Esophagus (tissue), 2 donors: ENCODE measurements at regions not wholly inside any gene's neighbourhood (a gene's known extent, or its start where the extent isn't known, plus 50 kb on each side); places are given as distances from the start of the nearest gene placed in this dataset.
"Not testable (repeated sequence)": the region's sequence is repeated elsewhere in the genome, so short reads cannot be mapped to it uniquely, and the experiment has no call there.

Source experiments
- H3K27ac ChIP-seq, 2 donors: one replicate each; pipeline ENCODE4 v1.5.1; 2013; ENCODE audit warnings: low read depth in 2 of 2, mild to moderate bottlenecking in 2 of 2, inconsistent platforms in 1 of 2, low read length in 1 of 2, moderate library complexity in 1 of 2
- H3K27me3 ChIP-seq, 2 donors: one replicate each; pipeline ENCODE4 v1.6.1; 2013; ENCODE audit warnings: low read length in 2 of 2, control low read depth in 1 of 2, mild to moderate bottlenecking in 1 of 2; ENCODE audit not compliant: insufficient read depth in 2 of 2, control insufficient read depth in 1 of 2
- H3K36me3 ChIP-seq, 2 donors: one replicate each; pipeline ENCODE4 v1.6.1; 2013; ENCODE audit warnings: low read length in 1 of 2; ENCODE audit not compliant: control insufficient read depth in 2 of 2, insufficient read depth in 2 of 2
- H3K4me1 ChIP-seq, 2 donors: one replicate each; pipeline ENCODE4 v1.6.1; 2013; ENCODE audit warnings: low read length in 1 of 2; ENCODE audit not compliant: control insufficient read depth in 2 of 2, insufficient read depth in 2 of 2
- H3K4me3 ChIP-seq, 2 donors: one replicate each; pipeline ENCODE4 v1.5.1; 2013; ENCODE audit warnings: low read length in 2 of 2, mild to moderate bottlenecking in 2 of 2, low read depth in 1 of 2, moderate library complexity in 1 of 2
- H3K9me3 ChIP-seq, 2 donors: one replicate each; pipeline ENCODE4 v1.6.1; 2013; ENCODE audit warnings: mild to moderate bottlenecking in 2 of 2, low read depth in 1 of 2, low read length in 1 of 2, moderate library complexity in 1 of 2; ENCODE audit not compliant: control insufficient read depth in 2 of 2, insufficient read depth in 1 of 2
- WGBS, 2 donors: extraction: QIAGEN DNeasy Blood & Tissue Kit; methylation state at CpG; one replicate each; pipeline ENCODE4 v1.1.7; 2013; 5-methylcytosine and 5-hydroxymethylcytosine counted together
- donor health status: healthy with polysubstance abuse.
- donor health status: Bipolar disorder and iron deficiency.

DNA sequence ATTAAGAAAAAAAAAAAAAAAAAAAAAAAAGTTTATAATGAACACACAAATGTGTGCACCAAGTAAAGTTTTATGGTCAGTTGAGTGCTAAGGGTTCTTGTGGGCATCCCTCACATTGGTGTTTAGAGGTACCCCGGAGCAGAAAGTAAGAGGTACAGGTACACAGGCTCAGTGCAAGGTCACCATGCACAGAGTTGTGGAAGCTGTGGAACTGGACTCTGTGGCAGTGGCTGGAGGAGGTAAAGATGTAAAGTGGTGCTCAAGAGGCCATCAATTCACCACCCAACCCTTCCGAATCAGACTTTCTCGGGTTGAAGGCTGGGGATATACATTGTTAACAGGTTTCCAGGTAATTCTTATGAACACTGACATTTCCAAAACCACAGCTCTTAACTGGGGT, 83.6 kb upstream of the FOXN2 start:
- 97 to 99% methylated on average over 3 of the region's 3 CpGs for WGBS, 2 donors
- Histone ChIP-seq H3K4me3 (no peak overlapping the region), H3K27ac (no peak overlapping the region), H3K9me3 (no peaks in the 10 kb centered on the region), H3K27me3 (no peaks in the 10 kb centered on the region), H3K4me1 (no peaks in the 10 kb centered on the region), H3K36me3 (no peaks in the 10 kb centered on the region)

DNA sequence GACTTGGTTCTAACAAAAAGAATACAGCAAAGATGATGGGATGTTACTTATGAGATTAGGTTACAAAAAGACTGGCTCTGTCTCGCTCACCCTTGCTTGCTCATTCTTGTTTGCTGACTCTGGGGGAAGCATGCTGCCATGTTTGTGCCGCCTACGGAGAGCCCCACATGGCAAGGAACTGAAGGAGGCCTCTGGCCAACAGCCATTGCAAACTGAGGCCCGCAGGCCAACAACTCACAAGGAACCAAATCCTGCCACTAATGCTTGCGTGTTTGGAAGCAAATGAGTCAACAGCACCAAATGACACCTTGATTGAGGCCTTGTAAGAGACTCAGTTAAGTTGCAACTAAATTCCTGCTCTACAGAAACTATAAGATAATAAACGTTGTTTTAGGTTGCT, 82.1 kb upstream of the FOXN2 start:
- Histone ChIP-seq H3K36me3 (no peaks in the 10 kb centered on the region), H3K4me3 (no peak overlapping the region), H3K4me1 (no peaks in the 10 kb centered on the region), H3K27ac (no peak overlapping the region), H3K27me3 (no peaks in the 10 kb centered on the region), H3K9me3 (no peaks in the 10 kb centered on the region)
- WGBS, 2 donors = 67 to 69% methylated on average over 6 of the region's 6 CpGs

DNA sequence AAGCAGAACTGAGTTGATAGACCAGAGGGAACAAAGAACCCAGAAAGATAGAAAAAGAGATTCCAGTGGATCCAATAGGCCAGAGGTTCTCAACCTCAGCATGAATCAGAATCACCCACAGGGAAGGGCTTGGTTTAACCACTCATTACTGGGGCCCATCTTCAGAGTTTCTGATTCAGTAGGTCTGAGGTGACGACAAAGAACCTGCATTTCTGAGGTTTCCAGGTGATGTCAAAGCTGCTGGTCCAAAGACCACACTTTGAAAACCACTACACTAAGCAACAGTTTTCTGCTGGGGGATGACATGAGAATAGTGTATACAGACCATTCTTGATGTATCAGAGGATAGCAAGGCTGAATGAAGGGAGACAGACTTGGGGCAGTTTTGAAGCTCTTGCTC, 81.5 kb upstream of the FOXN2 start:
- 87 to 88% methylated on average over 1 of the region's 1 CpG for whole genome bisulfite sequencing, 2 donors
- Histone ChIP-seq H3K9me3 (no peaks in the 10 kb centered on the region), H3K4me1 (no peaks in the 10 kb centered on the region), H3K27me3 (no peaks in the 10 kb centered on the region), H3K27ac (no peak overlapping the region), H3K36me3 (no peaks in the 10 kb centered on the region), H3K4me3 (no peak overlapping the region)

DNA sequence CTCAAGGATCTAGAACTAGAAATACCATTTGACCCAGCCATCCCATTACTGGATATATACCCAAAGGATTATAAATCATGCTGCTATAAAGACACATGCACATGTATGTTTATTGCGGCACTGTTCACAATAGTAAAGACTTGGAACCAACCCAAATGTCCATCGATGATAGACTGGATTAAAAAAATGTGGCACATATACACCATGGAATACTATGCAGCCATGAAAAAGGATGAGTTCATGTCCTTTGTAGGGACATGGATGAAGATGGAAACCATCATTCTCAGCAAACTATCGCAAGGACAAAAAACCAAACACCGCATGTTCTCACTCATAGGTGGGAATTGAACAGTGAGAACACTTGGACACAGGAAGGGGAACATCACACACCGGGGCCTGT, 80.7 kb upstream of the FOXN2 start:
- WGBS, 2 donors = 71 to 87% methylated on average over 5 of the region's 5 CpGs
- not testable (repeated sequence) for H3K27ac ChIP-seq, H3K4me1 ChIP-seq, H3K36me3 ChIP-seq, H3K27me3 ChIP-seq, H3K4me3 ChIP-seq, H3K9me3 ChIP-seq

DNA sequence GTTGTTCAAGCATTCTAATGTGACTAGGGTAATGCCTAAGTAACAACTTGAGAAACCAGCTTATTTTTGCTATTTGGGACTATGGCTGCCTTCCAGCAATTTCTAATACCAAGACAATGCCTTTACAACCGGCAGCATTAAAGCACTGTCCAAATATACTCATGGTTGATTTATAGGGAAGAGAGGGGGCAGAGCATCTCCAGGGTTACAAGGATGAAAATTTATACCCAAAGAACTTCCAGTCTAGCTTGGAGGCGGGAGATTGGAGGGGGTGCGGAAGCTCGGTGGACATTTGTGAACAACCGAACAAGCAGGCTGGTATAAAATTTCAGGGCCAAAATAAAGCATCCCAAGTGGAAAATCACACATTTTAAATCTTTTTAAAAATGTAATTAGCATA, 79.4 kb upstream of the FOXN2 start:
- Histone ChIP-seq H3K27ac (no peak overlapping the region), H3K4me3 (no peak overlapping the region), H3K4me1 (no peaks in the 10 kb centered on the region), H3K9me3 (no peaks in the 10 kb centered on the region), H3K36me3 (no peaks in the 10 kb centered on the region), H3K27me3 (no peaks in the 10 kb centered on the region)
- 64 to 78% methylated on average over 5 of the region's 5 CpGs for WGBS, 2 donors

DNA sequence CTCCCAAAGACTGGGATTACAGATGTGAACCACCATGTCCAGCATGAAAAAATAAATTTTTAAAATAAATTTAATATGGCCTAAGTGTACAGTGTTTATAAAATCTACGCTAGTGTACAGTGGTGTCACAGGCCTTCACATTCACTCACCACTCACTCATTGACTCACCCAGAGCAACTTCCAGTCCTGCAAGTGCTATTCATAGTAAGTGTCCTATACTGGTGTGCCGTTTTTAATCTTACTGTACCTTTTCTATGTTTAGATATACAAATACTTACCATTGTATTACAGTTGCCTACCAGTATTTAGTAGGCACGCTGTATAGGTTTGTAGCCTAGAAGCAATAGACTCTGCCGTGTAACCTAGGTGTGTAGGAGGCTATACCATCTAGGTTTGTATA, 76.1 kb upstream of the FOXN2 start:
- H3K27me3 ChIP-seq = no peaks in the 10 kb centered on the region
- WGBS, 2 donors = 82 to 94% methylated on average over 4 of the region's 4 CpGs
- H3K4me1 ChIP-seq = no peaks in the 10 kb centered on the region
- no peak overlapping the region for H3K4me3 ChIP-seq
- H3K27ac ChIP-seq = no peak overlapping the region
- no peaks in the 10 kb centered on the region for H3K36me3 ChIP-seq
- no peaks in the 10 kb centered on the region for H3K9me3 ChIP-seq

DNA sequence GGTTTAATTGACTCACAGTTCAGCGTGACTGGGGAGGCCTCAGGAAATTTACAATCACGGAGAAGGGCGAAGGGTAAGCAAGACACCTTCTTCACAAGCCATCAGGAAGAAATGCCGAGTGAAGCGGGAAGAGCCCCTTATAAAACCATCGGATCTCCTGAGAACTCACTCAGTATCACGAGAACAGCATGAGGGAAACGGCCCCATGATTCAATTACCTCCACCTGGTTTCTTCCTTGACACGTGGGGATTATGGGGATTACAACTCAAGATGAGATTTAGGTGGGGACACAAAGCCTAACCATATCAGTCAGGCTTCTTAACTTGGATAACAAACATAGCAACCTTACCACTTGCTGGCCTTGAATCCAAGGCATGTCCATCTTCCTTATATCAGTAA, 73.6 kb upstream of the FOXN2 start:
- Histone ChIP-seq H3K9me3 (no peaks in the 10 kb centered on the region), H3K4me1 (no peaks in the 10 kb centered on the region), H3K27me3 (no peaks in the 10 kb centered on the region), H3K4me3 (no peak overlapping the region), H3K36me3 (no peaks in the 10 kb centered on the region), H3K27ac (no peak overlapping the region)
- WGBS, 2 donors = 90% methylated on average over 9 of the region's 9 CpGs

DNA sequence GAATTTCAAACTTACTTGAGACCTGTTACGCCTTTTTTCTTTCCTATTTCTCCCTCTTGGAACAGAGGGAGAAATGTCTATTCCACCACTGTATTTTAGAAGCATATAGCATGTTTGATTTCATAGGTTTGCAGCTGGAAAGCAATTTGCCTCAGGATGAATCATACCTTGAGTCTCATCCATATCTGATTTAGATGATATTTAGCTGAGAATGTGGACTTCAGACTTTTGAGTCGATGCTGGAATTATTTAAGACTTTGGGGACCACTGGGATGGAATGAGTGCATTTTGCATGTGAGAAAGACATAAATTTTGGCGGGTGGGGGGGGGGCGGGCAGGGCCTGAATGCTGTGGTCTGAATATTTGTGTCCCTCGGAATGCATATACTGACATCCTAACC, 67.3 kb upstream of the FOXN2 start:
- Histone ChIP-seq H3K27me3 (no peaks in the 10 kb centered on the region), H3K27ac (no peak overlapping the region), H3K9me3 (no peaks in the 10 kb centered on the region), H3K4me3 (no peak overlapping the region), H3K4me1 (no peaks in the 10 kb centered on the region), H3K36me3 (no peaks in the 10 kb centered on the region)
- WGBS, 2 donors = 89 to 92% methylated on average over 5 of the region's 5 CpGs

DNA sequence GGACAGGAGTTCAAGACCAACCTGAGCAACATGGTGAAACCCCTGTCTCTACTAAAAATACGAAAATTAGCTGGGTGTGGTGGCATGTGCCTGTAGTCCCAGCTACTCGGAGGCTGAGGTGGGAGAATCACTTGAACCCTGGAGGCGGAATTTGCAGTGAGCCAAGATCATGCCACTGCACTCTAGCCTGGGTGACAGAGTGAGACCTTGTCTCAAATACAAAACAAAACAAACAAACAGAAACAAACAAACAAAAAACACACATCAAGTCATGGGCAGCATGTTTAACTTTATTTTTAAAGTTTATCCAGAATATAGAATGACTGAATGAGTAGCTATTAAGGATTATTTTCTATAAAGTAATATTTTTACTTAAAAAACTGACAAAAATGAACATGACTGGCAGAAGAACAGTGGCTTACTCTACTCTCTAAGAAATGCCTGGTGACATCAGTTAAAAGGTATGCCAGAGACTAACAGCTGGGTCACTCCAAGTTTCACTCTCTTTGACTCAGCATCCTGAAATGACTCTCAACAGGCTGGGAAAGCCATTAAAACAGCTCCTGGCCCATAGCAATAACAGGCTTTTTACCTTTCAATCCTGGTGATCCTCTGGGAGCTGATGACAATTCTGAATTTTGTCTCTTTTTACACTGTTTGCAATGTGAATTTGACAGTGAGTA, 66.1 kb upstream of the FOXN2 start:
- Histone ChIP-seq H3K9me3 (no peaks in the 10 kb centered on the region), H3K36me3 (no peaks in the 10 kb centered on the region), H3K4me1 (no peaks in the 10 kb centered on the region), H3K27ac (no peak overlapping the region), H3K4me3 (no peak overlapping the region), H3K27me3 (no peaks in the 10 kb centered on the region)
- WGBS, 2 donors = 82 to 83% methylated on average over 3 of the region's 3 CpGs

DNA sequence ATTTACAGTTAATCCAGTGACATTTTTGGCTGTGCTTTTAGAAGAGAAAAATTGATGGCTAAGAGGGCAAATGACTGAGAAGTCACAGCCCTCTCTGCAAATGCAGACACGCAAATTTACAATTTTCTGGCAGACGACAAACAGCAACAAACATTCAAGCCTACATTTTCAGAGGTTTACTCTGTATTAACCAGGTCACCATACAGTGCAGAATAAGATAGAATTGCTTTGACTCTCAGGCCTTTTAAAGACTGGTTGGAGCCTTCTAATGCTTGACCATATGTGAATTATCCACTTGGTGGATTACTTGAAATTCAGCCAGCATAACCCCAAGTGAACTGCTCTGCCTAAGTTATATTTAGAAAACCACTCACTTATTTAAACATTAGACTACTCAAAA, 65.5 kb upstream of the FOXN2 start:
- Histone ChIP-seq H3K4me3 (no peak overlapping the region), H3K27ac (no peak overlapping the region), H3K36me3 (no peaks in the 10 kb centered on the region), H3K9me3 (no peaks in the 10 kb centered on the region), H3K27me3 (no peaks in the 10 kb centered on the region), H3K4me1 (no peaks in the 10 kb centered on the region)
- WGBS, 2 donors = 56 to 61% methylated on average over 2 of the region's 2 CpGs
